Omental fat pad (tissue), 3 donors: ENCODE measurements at regions not wholly inside any gene's neighbourhood (a gene's known extent, or its start where the extent isn't known, plus 50 kb on each side); places are given as distances from the start of the nearest gene placed in this dataset.
"Not testable (repeated sequence)": the region's sequence is repeated elsewhere in the genome, so short reads cannot be mapped to it uniquely, and the experiment has no call there.

Experiments used
- ATAC-seq: fragments of 150-250 bp; one replicate; pipeline ENCODE4 v1.9.1; 2016; ENCODE audit warnings: mild to moderate bottlenecking, moderate library complexity; ENCODE audit not compliant: low FRiP score
- DNase-seq: peaks from one replicate; pipeline ENCODE4 v3.0.0-alpha.2; 2019; ENCODE audit warnings: low spot score
- TF ChIP-seq, protein P1 (sequence below), 3 donors: fragments of 450-650 bp; IDR thresholded peaks; one replicate each; pipeline ENCODE4 v1.5.1; 2016 to 2017; ENCODE audit warnings: antibody characterized with exemption in 3 of 3, mild to moderate bottlenecking in 3 of 3, moderate library complexity in 2 of 3

- TF ChIP-seq, protein P1, sequence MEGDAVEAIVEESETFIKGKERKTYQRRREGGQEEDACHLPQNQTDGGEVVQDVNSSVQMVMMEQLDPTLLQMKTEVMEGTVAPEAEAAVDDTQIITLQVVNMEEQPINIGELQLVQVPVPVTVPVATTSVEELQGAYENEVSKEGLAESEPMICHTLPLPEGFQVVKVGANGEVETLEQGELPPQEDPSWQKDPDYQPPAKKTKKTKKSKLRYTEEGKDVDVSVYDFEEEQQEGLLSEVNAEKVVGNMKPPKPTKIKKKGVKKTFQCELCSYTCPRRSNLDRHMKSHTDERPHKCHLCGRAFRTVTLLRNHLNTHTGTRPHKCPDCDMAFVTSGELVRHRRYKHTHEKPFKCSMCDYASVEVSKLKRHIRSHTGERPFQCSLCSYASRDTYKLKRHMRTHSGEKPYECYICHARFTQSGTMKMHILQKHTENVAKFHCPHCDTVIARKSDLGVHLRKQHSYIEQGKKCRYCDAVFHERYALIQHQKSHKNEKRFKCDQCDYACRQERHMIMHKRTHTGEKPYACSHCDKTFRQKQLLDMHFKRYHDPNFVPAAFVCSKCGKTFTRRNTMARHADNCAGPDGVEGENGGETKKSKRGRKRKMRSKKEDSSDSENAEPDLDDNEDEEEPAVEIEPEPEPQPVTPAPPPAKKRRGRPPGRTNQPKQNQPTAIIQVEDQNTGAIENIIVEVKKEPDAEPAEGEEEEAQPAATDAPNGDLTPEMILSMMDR (IDR thresholded peaks at IDR 0.05), result no peak
- no peak for DNase-seq
- ATAC-seq, result no peak
Measured at GRCh38 chr7:131941291-131941690, 384.9 kb upstream of the PODXL start.

GRCh38 chr7:131940621-131941165 lies 384.3 kb upstream of the PODXL start:
- ATAC-seq, result no peak
- no peak for DNase-seq
- TF ChIP-seq, protein P1 (IDR thresholded peaks at IDR 0.05), result no peak

DNA sequence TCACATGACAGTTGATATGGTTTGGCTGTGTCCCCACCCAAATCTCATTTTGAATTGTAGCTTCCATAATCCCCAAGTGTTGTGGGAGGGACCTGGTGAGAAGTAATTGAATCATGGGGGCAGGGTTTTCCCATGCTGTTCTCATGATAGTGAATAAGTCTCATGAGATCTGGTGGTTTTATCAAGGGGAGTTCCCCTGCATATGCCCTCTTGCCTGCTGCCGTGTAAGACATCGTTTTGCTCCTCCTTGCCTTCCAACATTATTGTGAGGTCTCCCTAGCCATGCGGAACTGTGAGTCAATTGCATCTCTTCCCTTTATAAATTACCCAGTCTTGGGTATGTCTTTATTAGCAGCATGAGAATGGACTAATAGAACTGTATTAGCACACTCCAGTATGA lies 382.4 kb upstream of the PODXL start:
- not testable (repeated sequence) for DNase-seq, ATAC-seq

DNA sequence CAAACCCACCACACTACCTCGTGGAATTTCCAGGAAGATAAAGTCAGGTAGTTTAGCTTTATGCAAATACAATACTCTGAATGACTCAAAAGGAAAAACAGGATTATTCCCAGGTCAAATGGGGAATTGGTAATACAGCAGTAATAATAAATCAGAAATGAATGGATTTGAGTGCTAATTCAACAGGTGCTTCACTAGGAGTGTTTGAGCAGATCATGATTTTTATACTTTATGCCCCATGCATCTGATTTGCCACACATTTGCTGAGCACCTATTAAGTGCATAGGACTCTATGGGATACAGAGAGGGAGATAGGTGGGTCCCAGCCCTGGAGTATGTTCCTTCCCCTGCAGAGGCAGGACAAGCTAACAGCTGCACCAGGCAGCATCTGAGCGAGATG lies 381.4 kb upstream of the PODXL start:
- TF ChIP-seq, protein P1 (IDR thresholded peaks at IDR 0.05), result no peak
- DNase-seq (no peak), ATAC-seq (no peak)

- TF ChIP-seq, protein P1 (IDR thresholded peaks at IDR 0.05), result no peak
- ATAC-seq, result no peak
- no peak for DNase-seq
Measured at GRCh38 chr7:131935180-131935579, 378.8 kb upstream of the PODXL start.

GRCh38 chr7:131934452-131934851 lies 378.0 kb upstream of the PODXL start:
- ATAC-seq, result no peak
- TF ChIP-seq, protein P1 (IDR thresholded peaks at IDR 0.05), result no peak

DNA sequence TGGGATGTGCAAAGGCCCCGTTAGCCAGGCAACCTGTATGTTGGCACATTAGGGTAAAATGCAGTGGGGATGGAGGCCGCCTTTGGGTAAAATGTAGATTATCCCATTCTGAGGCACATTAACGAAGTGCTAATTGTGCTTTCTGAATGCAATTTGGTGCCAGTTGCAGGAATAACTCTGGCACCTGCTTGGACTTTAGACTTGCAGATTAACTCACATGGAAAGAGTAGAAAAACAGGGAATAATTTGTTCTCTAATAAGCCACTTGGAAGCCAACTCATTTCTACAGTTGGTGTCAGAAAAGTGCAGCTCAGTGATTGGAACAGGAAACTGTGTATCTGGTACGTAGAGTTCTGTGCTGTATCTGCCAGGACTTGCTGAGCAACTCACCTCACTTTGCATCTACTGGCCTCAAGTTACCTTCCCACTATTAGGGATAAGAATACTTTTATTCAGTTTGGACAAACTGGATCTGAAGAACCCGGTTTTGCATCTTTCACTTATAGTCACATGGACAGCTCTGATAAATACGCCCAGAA lies 377.4 kb upstream of the PODXL start:
- no peak for ATAC-seq
- TF ChIP-seq, protein P1 (IDR thresholded peaks at IDR 0.05), result no peak

More at GRCh38 chr7:131934452-131934851, 378.0 kb upstream of the PODXL start:
- DNase-seq, result no peak

GRCh38 chr7:131933219-131933618 lies 376.8 kb upstream of the PODXL start:
- DNase-seq, ATAC-seq: not testable (repeated sequence)

More for the DNA sequence above, 377.4 kb upstream of the PODXL start:
- no peak for DNase-seq
